ENCODE measurements at regions not wholly inside any gene's neighbourhood (a gene's known extent, or its start where the extent isn't known, plus 50 kb on each side); places are given as distances from the start of the nearest gene placed in this dataset.
A peak's percentile ranks its signal among the peaks of the same experiment; 100 is the strongest.

- no peak for DNase-seq
Measured at GRCh38 chr10:3908183-3908582, 123.2 kb upstream of the KLF6 start.

GRCh38 chr10:3907514-3907913 lies 122.5 kb upstream of the KLF6 start:
- DNase-seq: no peak

- DNase-seq: no peak
Measured at GRCh38 chr10:3906511-3907111, 121.6 kb upstream of the KLF6 start.

GRCh38 chr10:3904419-3904960 lies 119.5 kb upstream of the KLF6 start:
- no peak for DNase-seq

GRCh38 chr10:3902809-3903410 lies 117.9 kb upstream of the KLF6 start:
- no peak for DNase-seq

GRCh38 chr10:3902054-3902808 lies 117.2 kb upstream of the KLF6 start:
- peak in 4 of 5 donors; percentile 7 to 57 (median 24) for DNase-seq

GRCh38 chr10:3901370-3901769 lies 116.4 kb upstream of the KLF6 start:
- DNase-seq: no peak

GRCh38 chr10:3900391-3900790 lies 115.4 kb upstream of the KLF6 start:
- no peak for DNase-seq

GRCh38 chr10:3898821-3899220 lies 113.8 kb upstream of the KLF6 start:
- no peak for DNase-seq

GRCh38 chr10:3897156-3897555 lies 112.1 kb upstream of the KLF6 start:
- DNase-seq: no peak

GRCh38 chr10:3896161-3896560 lies 111.2 kb upstream of the KLF6 start:
- DNase-seq: no peak

GRCh38 chr10:3895045-3895631 lies 110.1 kb upstream of the KLF6 start:
- DNase-seq: no peak

GRCh38 chr10:3893901-3894563 lies 109.0 kb upstream of the KLF6 start:
- DNase-seq: no peak

- DNase-seq: peak in 3 of 5 donors; percentile 11 to 60 (median 19)
Measured at GRCh38 chr10:3892440-3893425, 107.7 kb upstream of the KLF6 start.

- no peak for DNase-seq
Measured at GRCh38 chr10:3891396-3891795, 106.4 kb upstream of the KLF6 start.

GRCh38 chr10:3890602-3891352 lies 105.8 kb upstream of the KLF6 start:
- DNase-seq: no peak

- no peak for DNase-seq
Measured at GRCh38 chr10:3889961-3890522, 105.0 kb upstream of the KLF6 start.

- DNase-seq: peak; percentile 60 to 75 (median 72)
Measured at GRCh38 chr10:3887885-3888476, 103.0 kb upstream of the KLF6 start.

GRCh38 chr10:3887404-3887803 lies 102.4 kb upstream of the KLF6 start:
- DNase-seq: no peak

- no peak for DNase-seq
Measured at GRCh38 chr10:3886641-3887251, 101.7 kb upstream of the KLF6 start.
